Endothelial cell of umbilical vein (primary cell): ENCODE measurements at regions not wholly inside any gene's neighbourhood (a gene's known extent, or its start where the extent isn't known, plus 50 kb on each side); places are given as distances from the start of the nearest gene placed in this dataset.

Source experiments
- BruUV-seq: library from RNA; stranded (reverse); fragments of 400-500 nt; replicated peaks from 2 replicates; lab custom pipeline; 2021; lab: Mats Ljungman, UMichigan
- CTCF ChIA-PET: fragments of 300-600, 350-600 bp; sonication (Branson Sonifier 250); formaldehyde crosslinking; loops from one replicate; lab custom pipeline; 2021; ENCODE audit warnings: antibody characterized with exemption, inconsistent platforms; lab: Charles Lee
- POLR2A ChIA-PET: fragments of 300-600, 350-600 bp; sonication (Branson Sonifier 250); formaldehyde crosslinking; loops from one replicate; lab custom pipeline; 2021; ENCODE audit warnings: antibody characterized with exemption, inconsistent platforms; lab: Charles Lee
- DNase-seq: peaks from one replicate; pipeline ENCODE4 v3.0.0-alpha.2; 2011; ENCODE audit warnings: low read depth, low spot score
- FAIRE-seq: peaks from 2 replicates; lab custom pipeline; 2011; peaks lifted over from hg19 to GRCh38; lab: Jason Lieb, UNC
- H2AFZ ChIP-seq: 2 replicates; pipeline ENCODE4 v1.6.0; 2012; ENCODE audit warnings: low read depth, low read length, control low read depth, inconsistent platforms
- H3K27ac ChIP-seq: 2 replicates; pipeline ENCODE4 v1.5.1; 2011; ENCODE audit warnings: low read depth, mild to moderate bottlenecking, control low read depth, low read length, moderate library complexity; ENCODE audit not compliant: insufficient read depth
- H3K27me3 ChIP-seq, 2 experiments: 2 replicates each; pipeline versions ENCODE4 v1.6.0 to v1.6.1; 2011; ENCODE audit warnings: low read length in 2 of 2, mixed read lengths in 1 of 2; ENCODE audit not compliant: control insufficient read depth in 2 of 2, insufficient read depth in 2 of 2
- H3K36me3 ChIP-seq, 2 experiments: 2 replicates in 1 of 2; 3 replicates in 1 of 2; pipeline ENCODE4 v1.5.1; 2011; ENCODE audit warnings: low read length in 2 of 2, mild to moderate bottlenecking in 1 of 2, moderate library complexity in 1 of 2; ENCODE audit not compliant: control insufficient read depth in 2 of 2, insufficient read depth in 2 of 2; ENCODE audit errors: extremely low read depth in 1 of 2
- H3K4me1 ChIP-seq: 3 replicates; pipeline ENCODE4 v1.5.1; 2011; ENCODE audit warnings: mild to moderate bottlenecking, low read length; ENCODE audit not compliant: control insufficient read depth, insufficient read depth; ENCODE audit errors: extremely low read depth
- H3K4me2 ChIP-seq: 2 replicates; pipeline ENCODE4 v1.6.1; 2011; ENCODE audit warnings: low read length, control low read depth, mixed read lengths; ENCODE audit not compliant: insufficient read depth
- H3K4me3 ChIP-seq, 3 experiments: fragments of 200-600 bp in 1 of 3; sonication (generic), shearing (Covaris generic) in 1 of 3; replicated peaks in 1 of 3; 2 replicates each; pipeline ENCODE4 v1.5.1; 2011 to 2016; ENCODE audit warnings: control low read depth in 3 of 3, low read length in 3 of 3, mild to moderate bottlenecking in 2 of 3, inconsistent platforms in 1 of 3, low read depth in 1 of 3, moderate library complexity in 1 of 3; ENCODE audit not compliant: insufficient read depth in 1 of 3
- H3K79me2 ChIP-seq: 2 replicates; pipeline ENCODE4 v1.6.0; 2012; ENCODE audit warnings: low read length, inconsistent platforms; ENCODE audit not compliant: control insufficient read depth, insufficient read depth
- H3K9ac ChIP-seq: replicated peaks from 2 replicates; pipeline ENCODE3; 2011; ENCODE audit warnings: low read length, control low read depth; ENCODE audit not compliant: insufficient read depth; ENCODE audit errors: extremely low read depth
- H3K9me1 ChIP-seq: replicated peaks from 3 replicates; pipeline ENCODE4 v1.6.0; 2011; ENCODE audit warnings: mild to moderate bottlenecking, low read length; ENCODE audit not compliant: control insufficient read depth, insufficient read depth; ENCODE audit errors: extremely low read depth
- H3K9me3 ChIP-seq: replicated peaks from 2 replicates; pipeline ENCODE4 v1.5.1; 2012; ENCODE audit warnings: low read length, inconsistent platforms; ENCODE audit not compliant: control insufficient read depth, insufficient read depth
- H4K20me1 ChIP-seq: replicated peaks from 2 replicates; pipeline ENCODE3; 2011; ENCODE audit warnings: mild to moderate bottlenecking, low read length; ENCODE audit not compliant: control insufficient read depth, insufficient read depth; ENCODE audit errors: extremely low read depth
- EZH2 ChIP-seq: IDR thresholded peaks from 2 replicates; pipeline ENCODE4 v1.6.1; 2012; ENCODE audit warnings: borderline replicate concordance, low read depth, mild to moderate bottlenecking, moderate library complexity, low read length, inconsistent platforms; ENCODE audit not compliant: severe bottlenecking
- FOS ChIP-seq: IDR thresholded peaks from 2 replicates; pipeline ENCODE4 v1.6.1; 2011; ENCODE audit warnings: mild to moderate bottlenecking, low read length, moderate library complexity, borderline replicate concordance; ENCODE audit not compliant: insufficient read depth
- GATA2 ChIP-seq: IDR thresholded peaks from 2 replicates; pipeline ENCODE4 v1.7.0; 2011; ENCODE audit warnings: low read depth, mild to moderate bottlenecking, moderate library complexity, mixed read lengths, low read length; ENCODE audit not compliant: insufficient read length, insufficient read depth
- JUN ChIP-seq: IDR thresholded peaks from 2 replicates; pipeline ENCODE4 v1.6.1; 2011; ENCODE audit warnings: borderline replicate concordance, low read depth; ENCODE audit not compliant: insufficient read length, insufficient read depth
- MYC ChIP-seq: IDR thresholded peaks from one replicate; pipeline ENCODE4 v1.6.1; 2011; ENCODE audit warnings: mild to moderate bottlenecking, low read depth, low read length
- POLR2A ChIP-seq: IDR thresholded peaks from 2 replicates; pipeline ENCODE4 v1.6.1; 2012; ENCODE audit warnings: low read depth, mild to moderate bottlenecking, control low read depth, low read length
- POLR2AphosphoS5 ChIP-seq: IDR thresholded peaks from 2 replicates; pipeline ENCODE4 v1.6.1; 2012; ENCODE audit warnings: low read depth, mild to moderate bottlenecking, control low read depth, low read length, moderate library complexity; ENCODE audit not compliant: insufficient read depth
- dilution Hi-C: fragments of 300-500 bp; cut with MboI; formaldehyde crosslinking; loops from one replicate; pipeline ENCODE4 v1.15.0; 2019; ENCODE audit warnings: low sequenced_read_pairs; ENCODE audit not compliant: extremely low pct_ligation_motif_present
- intact Hi-C: fragments of 100-400 bp; cut with micrococcal nuclease; formaldehyde crosslinking; loops from one replicate; pipeline ENCODE4 v1.10.0; 2022
- TF ChIP-seq, protein P1 (sequence below): IDR thresholded peaks from 2 replicates; pipeline ENCODE4 v1.6.1; 2011; ENCODE audit not compliant: insufficient read depth, insufficient read length
- TF ChIP-seq, protein P2 (sequence below), 2 donors: IDR thresholded peaks; 1 replicate in 1 of 2; 2 replicates in 1 of 2; pipeline ENCODE4 v1.5.1; 2011; ENCODE audit warnings: low read length in 2 of 2, mild to moderate bottlenecking in 2 of 2, moderate library complexity in 2 of 2, control low read depth in 1 of 2, inconsistent platforms in 1 of 2, low read depth in 1 of 2; ENCODE audit not compliant: insufficient read depth in 1 of 2; ENCODE audit errors: extremely low read depth in 1 of 2

DNA sequence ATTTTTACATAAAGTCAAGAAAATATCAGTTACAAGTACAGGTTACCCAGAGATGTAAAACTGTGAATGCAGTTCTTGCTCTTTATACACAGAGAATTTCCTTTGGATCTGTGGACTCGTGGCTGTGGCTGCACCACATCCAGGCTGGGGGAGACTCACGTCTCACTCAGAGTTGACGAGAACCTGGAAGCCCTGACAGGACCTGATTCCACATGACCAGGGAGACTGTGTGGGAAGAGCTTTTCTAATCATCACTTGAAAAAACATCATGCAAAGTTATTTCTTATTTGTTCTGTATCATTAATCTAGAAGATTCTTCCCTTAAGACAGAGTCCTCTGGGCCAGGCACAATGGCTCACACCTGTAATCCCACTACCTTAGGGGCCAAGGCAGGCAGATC is 1159.0 kb downstream of the RPIA start:
- no peak overlapping the region for H3K4me2 ChIP-seq
- FAIRE-seq = no peak
- dilution Hi-C loops (no loop called here), intact Hi-C loops (no loop called here)
- ChIA-PET POLR2A (no interaction called here), CTCF (no interaction called here)
- no peak overlapping the region for H3K4me3 ChIP-seq
- H2AFZ ChIP-seq = no peak overlapping the region
- TF ChIP-seq POLR2A (no peak), EZH2 (no peak), POLR2AphosphoS5 (no peak), MYC (no peak), FOS (no peak), JUN (no peak), GATA2 (no peak)
- TF ChIP-seq, protein P1, sequence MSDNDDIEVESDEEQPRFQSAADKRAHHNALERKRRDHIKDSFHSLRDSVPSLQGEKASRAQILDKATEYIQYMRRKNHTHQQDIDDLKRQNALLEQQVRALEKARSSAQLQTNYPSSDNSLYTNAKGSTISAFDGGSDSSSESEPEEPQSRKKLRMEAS = no peak
- TF ChIP-seq, protein P2, sequence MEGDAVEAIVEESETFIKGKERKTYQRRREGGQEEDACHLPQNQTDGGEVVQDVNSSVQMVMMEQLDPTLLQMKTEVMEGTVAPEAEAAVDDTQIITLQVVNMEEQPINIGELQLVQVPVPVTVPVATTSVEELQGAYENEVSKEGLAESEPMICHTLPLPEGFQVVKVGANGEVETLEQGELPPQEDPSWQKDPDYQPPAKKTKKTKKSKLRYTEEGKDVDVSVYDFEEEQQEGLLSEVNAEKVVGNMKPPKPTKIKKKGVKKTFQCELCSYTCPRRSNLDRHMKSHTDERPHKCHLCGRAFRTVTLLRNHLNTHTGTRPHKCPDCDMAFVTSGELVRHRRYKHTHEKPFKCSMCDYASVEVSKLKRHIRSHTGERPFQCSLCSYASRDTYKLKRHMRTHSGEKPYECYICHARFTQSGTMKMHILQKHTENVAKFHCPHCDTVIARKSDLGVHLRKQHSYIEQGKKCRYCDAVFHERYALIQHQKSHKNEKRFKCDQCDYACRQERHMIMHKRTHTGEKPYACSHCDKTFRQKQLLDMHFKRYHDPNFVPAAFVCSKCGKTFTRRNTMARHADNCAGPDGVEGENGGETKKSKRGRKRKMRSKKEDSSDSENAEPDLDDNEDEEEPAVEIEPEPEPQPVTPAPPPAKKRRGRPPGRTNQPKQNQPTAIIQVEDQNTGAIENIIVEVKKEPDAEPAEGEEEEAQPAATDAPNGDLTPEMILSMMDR (IDR thresholded peaks at IDR 0.05; ENCODE audit: extremely low read depth in 1 of 2, insufficient read depth in 1 of 2, low read depth in 1 of 2, low read length in 2 of 2) = no peak
- H3K9me1 ChIP-seq = no peaks in the 10 kb centered on the region
- no peaks in the 10 kb centered on the region for H3K4me1 ChIP-seq
- H3K27me3 ChIP-seq = no peaks in the 10 kb centered on the region
- no TSS peak for BruUV-seq
- H3K79me2 ChIP-seq = no peaks in the 10 kb centered on the region
- peaks cover 8% of the 10 kb centered on the region for H3K9me3 ChIP-seq
- no peak for DNase-seq
- no peak overlapping the region for H3K9ac ChIP-seq
- H3K36me3 ChIP-seq = no peaks in the 10 kb centered on the region
- H4K20me1 ChIP-seq = no peaks in the 10 kb centered on the region
- H3K27ac ChIP-seq = no peak overlapping the region
